ENCODE measurements at regions not wholly inside any gene's neighbourhood (a gene's known extent, or its start where the extent isn't known, plus 50 kb on each side); places are given as distances from the start of the nearest gene placed in this dataset.

DNA sequence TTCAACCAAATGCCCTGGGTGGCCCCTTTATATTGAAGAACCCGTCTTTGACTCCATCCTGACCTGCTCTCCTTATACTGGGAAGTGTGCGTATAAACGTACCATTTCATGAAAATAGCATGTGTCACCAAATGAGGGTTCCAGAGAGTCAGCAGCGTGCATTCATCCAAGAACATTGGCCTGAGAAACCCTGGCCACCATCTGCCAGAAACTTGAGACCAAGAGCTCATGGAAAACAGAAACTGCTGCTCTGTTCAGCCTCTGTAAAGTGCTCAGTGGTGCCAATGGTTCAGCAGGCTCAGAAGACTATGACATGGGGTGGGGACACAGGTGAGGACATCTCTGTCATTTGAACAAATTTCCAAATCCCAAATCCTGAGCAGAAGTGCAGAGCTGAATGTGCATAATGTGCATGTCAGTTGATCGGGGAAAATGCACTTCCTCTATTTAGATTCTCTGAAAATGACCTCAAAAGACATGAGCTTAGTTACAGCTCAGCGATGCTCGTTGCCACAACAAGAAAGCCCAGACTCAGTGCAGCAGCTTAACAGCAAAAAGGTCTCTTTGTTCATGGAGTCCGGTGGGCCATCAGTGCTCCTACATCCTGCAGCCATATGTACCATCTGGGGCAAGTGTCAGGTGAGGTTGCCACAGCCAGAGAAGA is 176.1 kb downstream of the ATPSCKMT start:
- DNase-seq = no peak

DNA sequence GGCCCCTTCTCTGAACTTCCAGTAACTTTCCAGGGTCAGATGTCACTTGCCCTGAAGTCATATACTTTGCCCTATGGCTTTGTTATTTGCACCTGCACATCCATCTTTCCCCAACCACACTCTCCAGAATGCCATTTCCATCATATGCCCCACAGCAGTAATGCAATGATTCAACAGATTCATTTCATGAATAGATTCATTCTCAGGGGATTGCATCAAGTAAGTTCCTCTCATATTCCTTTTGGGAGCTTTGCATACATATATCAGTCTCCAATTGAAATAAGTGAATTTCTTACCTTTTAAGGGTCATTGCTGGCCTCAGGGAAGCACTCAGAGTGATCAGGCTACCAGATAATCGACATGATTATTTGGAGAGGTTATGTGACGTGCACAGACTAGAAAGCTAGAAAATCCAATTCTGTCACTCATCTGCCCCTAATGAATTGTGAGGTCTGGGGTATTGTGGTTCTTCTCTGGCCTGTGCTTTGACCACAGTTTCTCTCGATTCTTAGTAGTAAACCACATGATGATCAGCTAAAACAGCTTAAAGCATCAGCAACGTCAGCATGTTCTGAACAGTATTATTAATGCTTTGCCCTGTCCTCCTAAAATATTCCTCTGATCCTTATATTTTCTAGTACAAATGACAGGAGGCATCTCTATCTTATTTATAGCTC is 179.9 kb downstream of the ATPSCKMT start:
- no peak for DNase-seq

DNA sequence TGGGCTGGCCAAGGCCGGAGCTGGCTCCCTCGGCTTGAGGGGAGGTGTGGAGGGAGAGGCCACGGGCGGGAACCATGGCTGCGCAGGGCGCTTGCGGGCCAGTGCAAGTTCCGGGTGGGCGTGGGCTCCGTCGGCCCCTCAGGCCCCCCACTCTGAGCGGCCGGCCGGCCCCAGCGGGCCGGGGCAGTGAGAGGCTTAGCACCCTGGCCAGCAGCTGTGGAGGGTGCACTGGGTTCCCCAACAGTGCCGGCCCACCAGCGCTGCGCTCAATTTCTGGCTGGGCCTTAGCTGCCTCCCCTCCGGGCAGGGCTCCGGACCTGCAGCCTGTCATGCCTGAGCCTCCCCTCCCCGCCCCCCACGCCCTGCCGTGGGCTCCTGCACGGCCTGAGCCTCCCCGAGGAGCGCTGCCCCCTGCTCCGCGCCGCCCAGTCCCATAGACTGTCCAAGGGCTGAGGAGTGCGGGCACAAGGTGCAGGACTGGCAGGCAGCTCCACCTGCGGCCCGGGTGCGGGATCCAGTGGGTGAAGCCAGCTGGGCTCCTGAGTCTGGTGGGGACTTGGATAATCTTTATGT is 184.2 kb downstream of the ATPSCKMT start:
- DNase-seq = no peak

DNA sequence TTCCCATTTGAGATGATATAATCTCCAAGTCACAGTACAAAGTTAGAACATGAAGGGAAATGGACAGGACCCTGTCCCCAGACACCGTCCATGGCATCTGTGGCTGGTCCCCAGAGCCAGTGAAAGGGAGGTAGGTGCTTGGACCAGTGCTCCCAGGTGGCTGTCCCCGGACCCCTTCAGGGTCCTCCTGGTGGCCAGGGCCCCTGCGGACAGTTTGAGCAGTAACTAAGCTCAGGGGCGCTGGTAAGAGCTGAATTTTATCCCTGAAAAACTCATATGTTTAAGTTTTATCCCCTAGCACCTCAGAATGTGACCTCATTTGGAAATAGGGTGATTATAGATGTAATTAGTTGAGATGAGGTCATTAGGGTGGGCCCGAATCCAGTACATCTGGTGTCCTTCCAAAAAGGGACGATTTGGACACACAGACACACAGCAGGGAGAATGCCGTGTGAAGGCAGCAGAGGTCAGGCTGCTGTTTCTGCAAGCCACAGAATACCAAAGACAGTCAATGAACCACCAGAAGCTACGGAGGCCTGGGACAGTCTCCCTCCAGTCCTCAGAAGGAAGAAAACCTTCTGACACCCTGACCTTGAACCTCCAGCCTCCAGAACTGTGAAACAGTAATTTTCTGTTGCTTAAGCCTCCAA is 185.0 kb downstream of the ATPSCKMT start:
- no peak for DNase-seq

DNA sequence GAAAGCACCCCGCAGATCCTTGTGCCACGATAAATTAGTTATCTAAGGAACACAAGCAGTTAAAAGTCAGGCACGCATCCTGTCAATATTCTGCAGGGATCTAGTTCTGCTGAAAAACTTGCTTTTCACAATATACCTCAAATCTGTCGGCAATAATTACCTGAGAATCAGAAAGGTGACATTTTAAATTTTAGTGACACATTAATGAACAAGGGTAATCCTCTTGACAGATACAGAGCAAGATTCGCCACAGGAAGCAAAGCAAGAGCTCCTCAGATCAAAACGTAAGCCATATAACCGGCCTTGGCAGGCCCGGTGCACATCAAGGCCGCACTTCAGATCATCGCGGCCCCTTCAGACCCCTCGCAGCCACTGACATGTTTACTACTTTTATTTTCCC is 185.7 kb downstream of the ATPSCKMT start:
- DNase-seq = no peak

DNA sequence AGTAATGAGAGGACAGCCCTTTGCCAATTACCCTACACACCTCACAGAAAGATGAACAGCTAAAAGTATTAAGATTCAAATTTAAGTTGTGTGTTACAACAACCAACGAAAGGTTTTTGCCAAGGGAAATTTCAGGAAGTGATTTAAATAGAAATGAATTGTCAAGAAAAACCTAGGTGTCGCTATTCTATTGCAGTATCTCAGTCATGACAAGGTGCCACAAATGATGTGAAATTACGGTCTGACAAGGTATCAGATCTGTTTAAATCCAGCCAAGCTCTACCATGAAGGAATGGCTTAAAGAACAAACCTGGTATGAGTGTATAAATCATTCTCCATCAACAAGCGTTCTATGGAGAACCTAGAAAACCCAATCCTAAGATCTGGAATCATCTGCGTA is 189.7 kb downstream of the ATPSCKMT start:
- DNase-seq = no peak

DNA sequence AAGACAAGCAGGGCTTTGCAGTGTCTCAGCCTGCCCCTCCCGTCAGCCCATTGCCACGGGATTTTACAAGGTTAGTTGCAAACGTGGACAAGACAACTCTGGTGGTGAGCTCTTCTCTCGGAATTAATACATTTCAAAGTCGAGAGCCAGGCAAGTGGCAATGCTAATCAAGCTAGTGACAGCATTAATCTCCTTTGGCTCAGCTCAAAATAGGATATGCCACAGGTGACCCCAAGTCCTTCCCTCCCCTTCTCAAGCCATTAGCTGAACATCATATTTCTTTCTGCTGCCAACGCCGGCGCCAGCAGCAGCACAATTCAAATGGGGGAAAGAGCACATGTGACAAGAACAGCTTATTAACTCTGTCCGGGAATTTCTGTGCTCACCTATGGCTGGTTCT is 190.1 kb downstream of the ATPSCKMT start:
- no peak for DNase-seq

DNA sequence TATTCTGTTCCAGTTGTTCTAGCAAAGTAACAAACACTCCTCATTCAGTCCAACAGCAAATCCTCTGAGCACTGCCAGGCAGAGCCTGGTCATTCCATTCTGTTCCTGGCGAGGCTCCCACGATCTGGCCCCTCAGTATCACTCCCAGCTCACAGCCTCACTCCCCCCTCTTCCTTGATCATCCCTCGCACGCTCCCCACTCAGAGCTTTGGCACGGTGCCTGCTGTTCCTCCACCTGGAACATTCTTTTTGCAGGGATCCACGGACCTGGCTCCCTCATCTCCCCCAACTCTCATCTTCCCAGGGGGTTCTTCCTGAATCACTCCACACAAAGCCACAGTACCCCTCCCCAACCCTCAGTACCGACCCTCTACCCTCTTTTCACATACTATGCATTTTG is 192.3 kb downstream of the ATPSCKMT start:
- DNase-seq = no peak

DNA sequence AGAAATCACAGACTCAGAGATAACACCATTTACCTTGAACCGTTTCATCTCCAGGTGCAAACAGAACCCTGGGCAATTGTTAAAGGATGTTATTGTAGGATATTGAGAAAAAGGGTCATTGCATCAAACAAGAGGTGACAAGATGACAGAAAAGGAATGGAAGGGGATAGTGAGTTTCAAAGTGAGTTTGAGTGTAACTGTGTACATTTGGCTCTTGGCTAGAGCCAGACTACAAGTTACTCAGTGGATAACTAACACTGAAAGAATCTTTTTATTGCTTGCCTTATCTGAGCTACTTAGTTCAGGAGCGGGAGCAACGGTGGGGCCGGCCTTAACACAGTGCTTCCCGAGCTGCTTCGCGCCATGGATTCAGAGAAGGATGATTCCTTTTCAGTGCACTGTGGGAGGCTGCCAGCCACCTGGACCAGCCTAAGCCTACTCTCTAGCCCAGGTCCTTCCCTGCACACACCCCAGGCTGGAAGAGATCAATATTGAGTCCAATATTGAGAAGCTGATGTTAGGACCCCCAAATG is 193.4 kb downstream of the ATPSCKMT start:
- DNase-seq = no peak

DNA sequence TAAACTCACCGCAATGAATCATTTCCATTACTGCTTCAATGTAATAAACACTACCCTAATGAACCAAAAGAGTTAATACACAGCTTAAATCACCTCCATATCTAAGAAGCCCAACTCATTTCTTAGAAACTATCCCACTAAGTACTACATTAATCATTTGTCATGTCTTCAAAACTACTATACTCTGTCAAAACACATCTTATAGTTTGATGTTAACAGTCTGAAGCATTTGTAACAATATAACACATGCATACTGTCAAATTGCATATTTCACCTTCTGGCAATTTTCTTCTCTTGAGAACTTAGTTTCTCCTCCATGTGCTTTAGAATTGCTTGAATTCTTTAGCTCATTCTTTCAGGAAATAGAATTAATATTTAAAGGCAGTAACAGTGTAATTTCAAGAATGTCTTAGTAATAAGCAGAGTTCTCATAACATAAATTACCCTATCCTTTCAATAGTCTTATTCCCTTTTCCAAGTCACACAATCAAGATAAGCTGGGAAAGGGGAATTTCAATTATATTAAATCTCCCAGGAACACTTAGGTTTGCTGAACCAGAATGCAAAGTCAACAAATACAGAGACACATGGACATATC is 199.7 kb downstream of the ATPSCKMT start:
- DNase-seq = no peak

DNA sequence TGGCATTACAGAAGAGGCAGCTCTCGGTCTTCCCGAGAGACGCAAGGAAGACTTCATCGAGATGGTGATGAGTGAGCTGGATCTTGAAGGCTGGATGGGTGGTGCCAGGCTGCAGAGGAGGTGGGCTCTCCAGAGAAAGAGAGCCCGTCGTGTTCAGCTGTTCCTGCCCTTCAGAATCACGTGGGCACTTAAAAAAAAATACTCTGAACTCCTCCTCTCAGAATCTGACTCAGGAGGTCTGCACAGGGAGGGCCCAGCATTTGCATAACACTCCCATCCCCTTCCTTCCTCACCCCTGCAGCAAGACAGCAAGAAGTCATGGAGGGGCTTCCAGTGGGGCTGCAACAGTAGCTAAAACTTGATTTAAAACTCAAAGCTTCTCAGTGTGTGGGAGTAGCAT is 203.0 kb downstream of the ATPSCKMT start:
- no peak for DNase-seq

DNA sequence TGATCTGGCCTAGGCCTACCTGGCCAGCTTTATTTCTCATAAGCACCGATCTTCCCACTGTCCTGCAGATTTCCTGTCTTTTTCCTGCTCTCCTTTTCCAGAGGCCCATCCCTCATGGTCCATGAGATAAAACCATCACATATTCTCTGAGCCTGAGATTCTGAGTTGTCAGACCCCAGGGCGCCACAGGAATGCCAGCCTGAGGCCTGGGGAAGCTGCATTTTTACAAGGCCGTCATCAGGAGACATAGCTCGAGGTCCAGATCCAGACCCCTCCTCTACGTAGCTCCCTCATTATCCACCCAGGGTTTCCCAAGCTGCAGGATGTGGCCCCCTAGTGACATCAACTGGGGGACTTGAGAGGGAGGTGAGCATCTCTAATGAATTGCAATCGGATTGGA is 204.3 kb downstream of the ATPSCKMT start:
- no peak for DNase-seq

DNA sequence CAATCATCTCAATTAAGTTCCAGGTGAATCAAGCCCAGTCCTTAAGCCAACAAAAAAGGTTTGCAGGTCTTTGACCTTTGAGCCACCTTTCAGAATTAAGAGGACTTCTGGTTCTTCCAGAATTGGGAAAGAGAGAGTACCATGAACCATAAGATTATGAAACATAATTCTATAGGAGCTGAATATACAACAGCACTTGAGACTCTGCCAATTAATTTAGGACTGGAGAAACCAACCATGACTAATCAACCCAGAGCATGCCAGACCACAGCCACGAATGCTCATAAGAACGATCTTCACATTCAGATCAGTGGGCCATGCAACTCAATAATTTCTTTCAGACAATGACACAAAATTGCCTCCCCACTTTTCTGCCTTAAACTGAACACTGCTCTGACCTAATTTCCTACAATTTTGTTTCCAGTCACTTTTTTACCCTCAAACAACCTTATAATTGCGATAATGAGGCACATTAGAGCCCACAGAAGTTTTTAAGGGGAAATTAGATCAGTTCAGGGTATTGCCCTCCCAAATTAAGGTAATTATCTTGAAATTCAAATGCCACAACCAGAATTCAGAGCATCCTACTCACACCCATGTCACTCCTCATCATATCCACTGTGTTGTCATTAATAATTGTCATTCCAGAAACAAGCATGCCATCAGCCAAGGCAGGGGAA is 213.4 kb downstream of the ATPSCKMT start:
- no peak for DNase-seq

DNA sequence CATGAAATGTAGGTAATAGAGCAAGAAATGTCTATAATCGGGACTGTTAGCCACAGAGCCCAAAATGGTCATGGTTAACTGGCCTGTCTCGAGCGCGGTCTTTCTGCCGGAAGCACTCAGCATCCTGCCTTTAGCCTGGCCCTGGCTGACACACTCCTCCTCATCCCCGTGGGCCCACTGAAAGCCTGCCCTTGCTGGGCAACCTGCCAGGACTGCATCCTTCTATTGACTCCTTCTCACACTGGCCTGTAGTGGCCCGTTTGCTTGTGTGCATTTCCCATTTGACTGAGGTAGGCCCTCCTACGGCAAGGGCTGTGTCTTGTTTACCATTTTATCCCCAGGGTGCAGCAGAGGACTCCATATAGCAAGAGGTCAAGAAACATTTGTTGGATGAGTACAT is 215.7 kb downstream of the ATPSCKMT start:
- DNase-seq = no peak

DNA sequence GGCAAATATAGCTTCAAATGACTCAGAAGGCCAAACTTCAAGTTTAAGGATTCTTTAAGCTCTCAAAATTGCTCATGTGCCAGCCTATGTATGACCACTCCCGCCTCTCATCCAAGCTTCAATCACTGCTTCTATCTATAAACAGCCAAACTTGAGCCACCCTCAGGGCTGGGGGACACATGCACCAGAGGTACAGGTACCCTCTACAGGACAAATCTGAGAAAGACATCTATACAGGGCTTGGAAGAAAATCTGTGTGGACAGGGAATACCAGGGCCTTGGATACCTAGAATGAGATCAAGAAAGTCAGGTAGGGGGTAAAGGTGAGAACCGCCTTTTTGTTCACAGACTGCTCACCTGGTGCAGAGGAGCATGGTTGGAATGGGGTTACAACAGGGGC is 217.9 kb downstream of the ATPSCKMT start:
- DNase-seq = no peak

DNA sequence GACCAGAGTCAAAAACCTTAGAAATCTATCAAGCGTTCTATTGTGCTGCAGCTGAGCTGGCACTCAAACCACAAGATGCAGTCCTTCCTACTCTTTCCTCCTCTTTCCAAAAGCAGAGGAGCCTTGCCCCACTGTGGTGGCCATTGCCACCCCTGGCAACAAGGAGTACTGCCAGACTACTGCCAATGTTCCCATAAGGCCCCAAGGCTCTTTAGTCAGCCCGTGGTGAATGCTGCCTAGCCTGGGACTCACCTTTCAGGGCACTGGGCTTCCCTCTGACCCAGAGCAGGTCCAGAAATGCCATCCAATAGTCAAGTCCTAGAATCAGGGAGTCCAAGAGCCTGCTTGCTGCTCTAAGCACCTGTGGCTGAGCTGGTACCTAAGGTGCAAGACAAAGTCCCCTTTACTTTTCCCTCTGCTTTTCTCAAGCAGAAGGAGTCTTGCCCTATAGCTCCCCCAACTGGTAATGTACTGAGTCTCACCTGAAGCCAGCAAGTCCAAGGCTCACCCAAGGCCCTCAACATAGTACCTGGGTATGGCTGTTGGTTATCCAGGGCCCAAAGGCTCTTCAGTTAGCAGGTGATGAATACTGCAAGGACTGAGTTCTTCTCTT is 219.4 kb downstream of the ATPSCKMT start:
- DNase-seq = no peak

DNA sequence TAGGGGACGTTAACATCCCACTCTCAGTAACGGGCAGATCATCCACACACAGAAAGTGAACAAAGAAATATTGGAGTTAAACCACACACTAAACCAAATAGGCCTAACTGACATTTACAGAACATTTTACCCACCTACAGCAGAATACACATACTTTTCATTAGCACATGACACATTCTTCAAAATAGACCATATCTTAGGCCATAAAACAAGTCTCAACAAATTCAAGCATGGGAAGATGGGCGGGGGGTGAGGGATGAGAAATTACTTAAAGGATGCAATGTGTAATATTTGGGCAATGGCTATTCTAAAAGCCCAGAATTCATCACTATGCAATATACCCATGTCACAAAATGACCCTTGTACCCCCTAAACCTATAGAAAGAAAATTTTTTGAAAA is 226.2 kb downstream of the ATPSCKMT start:
- DNase-seq = no peak

DNA sequence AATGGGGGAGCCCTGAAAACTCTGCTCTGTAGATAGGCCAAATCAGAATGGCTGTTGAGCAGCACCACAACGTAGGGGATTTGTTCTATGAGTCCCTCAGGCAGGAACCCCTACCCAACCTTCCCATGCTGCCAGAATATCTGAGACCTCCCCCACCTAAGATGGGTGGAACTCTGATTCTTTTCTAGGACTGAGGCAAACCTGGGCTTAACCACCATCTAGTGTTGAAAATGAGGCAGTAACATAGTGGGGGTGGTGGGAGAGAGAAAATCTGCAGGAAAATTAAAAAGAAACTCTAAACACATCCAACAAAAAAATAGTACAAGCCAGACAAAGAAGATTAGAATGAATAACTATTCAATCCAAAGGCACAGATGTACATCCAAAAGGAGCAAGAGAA is 228.4 kb downstream of the ATPSCKMT start:
- DNase-seq = no peak

DNA sequence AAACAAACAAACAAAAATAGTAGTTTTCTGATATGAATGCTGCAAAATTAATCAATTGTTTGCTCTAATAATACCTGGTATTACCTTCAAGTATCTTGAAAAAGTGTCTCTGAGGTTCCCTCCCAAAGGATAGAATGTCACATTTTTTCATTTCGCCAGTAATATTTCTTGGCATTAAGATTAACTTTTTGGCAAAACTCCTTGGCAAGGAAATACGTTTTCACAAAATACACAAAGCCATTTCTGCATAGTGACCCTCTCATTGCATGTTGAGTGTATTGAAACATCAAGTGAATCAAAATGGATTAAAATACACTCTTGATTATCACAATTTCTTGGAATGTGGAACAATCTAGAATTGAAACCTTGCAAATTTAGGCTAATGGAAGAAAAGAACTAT is 230.5 kb downstream of the ATPSCKMT start:
- DNase-seq = no peak

DNA sequence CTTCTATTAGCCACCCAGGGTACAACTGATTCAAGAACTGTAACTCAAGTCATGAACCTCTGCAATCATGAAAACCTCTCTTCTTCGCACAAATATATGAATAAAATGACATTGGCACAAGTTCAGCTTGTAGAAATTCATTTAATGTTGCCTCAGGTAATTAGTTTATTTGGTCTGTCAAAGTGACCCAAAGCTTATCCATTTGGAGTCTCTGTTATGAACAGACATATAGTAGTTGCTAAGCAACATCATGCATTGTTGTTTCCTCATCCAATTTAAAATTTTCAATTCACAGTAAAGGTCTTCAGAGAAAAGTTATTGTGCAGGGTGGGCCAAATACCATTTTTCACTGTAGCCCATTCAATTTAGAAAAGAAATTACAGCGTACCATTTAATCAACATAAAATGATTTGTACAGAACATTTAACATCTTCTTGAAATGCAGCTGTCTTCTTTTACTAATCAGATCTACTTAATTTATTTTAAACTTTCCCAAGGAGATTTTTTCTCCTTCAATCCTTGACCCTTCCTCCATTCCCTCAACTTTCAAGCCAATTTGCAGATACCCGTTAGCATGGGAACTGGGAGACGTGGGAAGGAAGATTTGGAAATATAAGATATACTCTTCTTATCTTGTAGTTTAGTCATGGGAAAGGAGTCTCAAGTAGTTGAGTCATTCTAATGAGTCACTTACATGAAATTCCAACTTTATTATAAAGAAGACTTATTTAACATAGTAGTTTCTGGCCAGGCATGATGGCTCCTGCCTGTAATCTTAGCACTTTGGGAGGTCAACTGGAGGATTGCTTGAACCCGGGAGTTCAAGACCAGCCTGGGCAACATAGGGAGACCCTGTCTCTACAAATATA is 231.3 kb downstream of the ATPSCKMT start:
- no peak for DNase-seq

DNA sequence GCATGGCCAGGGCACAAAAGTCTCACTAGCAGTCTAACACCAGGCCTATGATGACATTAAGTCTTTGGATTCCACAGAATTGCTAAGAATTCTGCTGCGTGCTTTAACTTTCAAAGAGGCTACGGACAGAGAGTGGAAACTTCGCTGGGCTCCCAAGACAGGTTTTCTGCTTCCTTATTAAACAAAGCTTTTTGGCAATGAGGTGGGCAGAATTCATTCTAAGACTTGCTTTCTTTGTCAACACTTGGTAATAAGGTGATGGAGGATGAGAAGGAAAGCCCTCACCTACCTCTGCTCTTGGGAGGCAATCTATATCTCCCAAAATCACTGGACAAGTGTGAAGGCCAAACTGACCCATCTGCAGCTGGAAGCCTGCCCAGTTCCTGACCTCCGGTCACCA is 231.9 kb downstream of the ATPSCKMT start:
- DNase-seq = no peak

Measured in occipital lobe (tissue), 1 donor.